ENCODE measurements at regions not wholly inside any gene's neighbourhood (a gene's known extent, or its start where the extent isn't known, plus 50 kb on each side); places are given as distances from the start of the nearest gene placed in this dataset.

- DNase-seq (ENCODE audit: insufficient read length, low spot score) = no peak
- TF ChIP-seq, protein P1, sequence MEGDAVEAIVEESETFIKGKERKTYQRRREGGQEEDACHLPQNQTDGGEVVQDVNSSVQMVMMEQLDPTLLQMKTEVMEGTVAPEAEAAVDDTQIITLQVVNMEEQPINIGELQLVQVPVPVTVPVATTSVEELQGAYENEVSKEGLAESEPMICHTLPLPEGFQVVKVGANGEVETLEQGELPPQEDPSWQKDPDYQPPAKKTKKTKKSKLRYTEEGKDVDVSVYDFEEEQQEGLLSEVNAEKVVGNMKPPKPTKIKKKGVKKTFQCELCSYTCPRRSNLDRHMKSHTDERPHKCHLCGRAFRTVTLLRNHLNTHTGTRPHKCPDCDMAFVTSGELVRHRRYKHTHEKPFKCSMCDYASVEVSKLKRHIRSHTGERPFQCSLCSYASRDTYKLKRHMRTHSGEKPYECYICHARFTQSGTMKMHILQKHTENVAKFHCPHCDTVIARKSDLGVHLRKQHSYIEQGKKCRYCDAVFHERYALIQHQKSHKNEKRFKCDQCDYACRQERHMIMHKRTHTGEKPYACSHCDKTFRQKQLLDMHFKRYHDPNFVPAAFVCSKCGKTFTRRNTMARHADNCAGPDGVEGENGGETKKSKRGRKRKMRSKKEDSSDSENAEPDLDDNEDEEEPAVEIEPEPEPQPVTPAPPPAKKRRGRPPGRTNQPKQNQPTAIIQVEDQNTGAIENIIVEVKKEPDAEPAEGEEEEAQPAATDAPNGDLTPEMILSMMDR (IDR thresholded peaks at IDR 0.05; ENCODE audit: insufficient read depth, missing control alignments) = no peak
Measured at GRCh38 chr5:40386289-40386688, 293.4 kb upstream of the PTGER4 start.

GRCh38 chr5:40385544-40385943, 294.2 kb upstream of the PTGER4 start:
- DNase-seq (ENCODE audit: insufficient read length, low spot score) (no peak), FAIRE-seq (no peak)

More at GRCh38 chr5:40386289-40386688, 293.4 kb upstream of the PTGER4 start:
- FAIRE-seq = no peak

DNA sequence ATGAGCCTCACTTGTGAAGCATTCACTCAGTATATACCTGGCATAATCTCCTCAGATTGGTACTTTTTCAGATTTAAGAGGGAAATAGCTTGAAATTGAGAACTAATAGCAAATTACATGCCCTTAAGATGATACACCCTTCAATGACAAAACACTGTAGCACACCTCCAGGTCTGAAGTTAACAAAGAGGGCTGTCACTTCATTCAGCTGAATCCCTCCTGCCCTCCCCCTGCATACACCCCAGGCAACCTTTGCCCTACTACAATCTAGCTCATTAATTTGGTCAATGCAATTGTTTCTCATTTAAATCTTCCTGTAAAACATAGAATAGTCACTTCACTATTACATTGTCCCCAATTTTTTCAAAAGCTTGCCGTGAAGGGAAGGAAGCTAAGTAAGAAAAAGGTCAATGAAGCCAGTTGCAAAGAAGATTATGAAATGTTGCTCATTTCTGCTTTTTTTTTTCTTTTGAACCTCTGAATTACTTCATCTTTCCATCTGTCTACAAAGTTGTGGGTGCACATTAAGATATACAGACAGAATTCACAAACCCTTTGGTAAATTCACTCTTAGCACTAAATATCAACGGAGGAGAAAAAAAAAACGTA, 294.8 kb upstream of the PTGER4 start:
- TF ChIP-seq, protein P1 (IDR thresholded peaks at IDR 0.05; ENCODE audit: insufficient read depth, missing control alignments) = no peak
- no peak for FAIRE-seq
- no peak for DNase-seq (ENCODE audit: insufficient read length, low spot score)

More at GRCh38 chr5:40385544-40385943, 294.2 kb upstream of the PTGER4 start:
- TF ChIP-seq, protein P1 (IDR thresholded peaks at IDR 0.05; ENCODE audit: insufficient read depth, missing control alignments) = no peak

DNA sequence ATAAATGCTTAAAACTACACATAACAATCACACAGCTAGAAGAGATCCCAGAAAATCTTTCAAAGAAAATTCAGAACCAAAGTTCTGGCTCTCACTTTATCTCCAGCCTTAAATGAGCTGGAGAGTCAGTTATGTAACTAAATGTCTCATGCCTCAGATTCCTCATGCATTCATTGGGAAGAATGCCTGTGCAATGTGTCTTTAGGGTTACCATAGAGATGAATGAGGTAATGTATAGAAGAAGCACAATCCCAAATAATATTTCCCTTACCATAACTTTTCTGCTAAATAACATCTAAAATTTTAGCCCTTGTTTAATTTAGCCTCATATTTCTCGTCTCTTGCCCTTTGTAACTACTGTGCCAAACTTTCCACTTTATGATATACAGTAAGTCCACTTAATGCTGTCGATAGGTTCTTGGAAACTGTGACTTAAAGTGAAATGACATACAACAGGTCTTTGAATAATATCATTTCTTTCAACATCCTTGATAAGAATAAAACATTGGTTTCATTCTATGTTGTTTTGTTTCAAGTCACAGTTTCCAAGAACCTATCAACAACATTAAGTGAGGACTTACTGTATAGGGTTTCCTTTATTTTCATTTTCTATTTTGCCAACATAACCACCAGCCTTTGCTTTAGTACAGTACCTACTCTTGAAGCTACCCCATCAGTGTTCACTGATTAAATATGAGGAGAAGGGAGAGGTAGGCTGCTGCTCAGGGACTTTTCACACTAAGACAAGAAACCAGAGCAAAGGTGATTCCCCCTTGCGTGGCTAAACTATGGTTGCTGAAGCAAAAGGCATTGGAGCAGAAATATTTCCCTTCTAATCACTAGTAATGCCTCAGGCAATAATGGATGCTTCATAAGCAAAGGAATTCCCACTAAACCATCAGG, 295.7 kb upstream of the PTGER4 start:
- FAIRE-seq (no peak), DNase-seq (ENCODE audit: insufficient read length, low spot score) (no peak)

DNA sequence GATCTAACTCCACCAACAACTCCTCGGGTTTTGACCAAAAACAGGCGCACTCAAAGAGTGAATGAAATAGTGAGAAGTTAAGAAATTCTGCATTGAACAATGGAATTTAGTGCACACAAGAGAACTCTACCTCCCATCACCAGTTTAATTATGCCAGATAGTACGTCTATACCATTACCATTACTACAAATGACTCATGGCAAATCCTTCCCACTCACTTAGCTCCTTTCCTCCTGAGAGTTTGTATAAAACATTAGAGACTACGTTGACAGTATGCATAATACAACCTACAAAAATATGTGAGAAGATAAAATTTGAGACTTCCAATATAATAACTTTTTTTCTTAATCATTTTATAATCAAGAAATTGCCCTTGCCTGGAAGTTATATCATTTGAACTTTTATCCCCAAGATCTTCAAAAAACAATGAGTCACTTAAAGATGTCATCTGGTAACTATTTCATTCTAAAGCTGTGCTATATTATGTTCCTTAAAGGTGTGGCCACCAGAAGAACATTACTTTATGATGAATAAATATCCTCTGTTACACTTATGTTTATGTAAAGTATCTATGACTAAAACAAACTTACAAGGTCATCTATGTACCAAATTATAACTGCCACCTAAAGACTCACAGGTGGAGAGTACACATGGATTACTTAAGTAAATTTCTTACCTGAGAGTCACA, 297.9 kb upstream of the PTGER4 start:
- TF ChIP-seq, protein P1 (IDR thresholded peaks at IDR 0.05; ENCODE audit: insufficient read depth, missing control alignments) = no peak
- FAIRE-seq (no peak), DNase-seq (ENCODE audit: insufficient read length, low spot score) (no peak)

More for the DNA sequence above, 295.7 kb upstream of the PTGER4 start:
- TF ChIP-seq, protein P1 (IDR thresholded peaks at IDR 0.05; ENCODE audit: insufficient read depth, missing control alignments) = no peak

DNA sequence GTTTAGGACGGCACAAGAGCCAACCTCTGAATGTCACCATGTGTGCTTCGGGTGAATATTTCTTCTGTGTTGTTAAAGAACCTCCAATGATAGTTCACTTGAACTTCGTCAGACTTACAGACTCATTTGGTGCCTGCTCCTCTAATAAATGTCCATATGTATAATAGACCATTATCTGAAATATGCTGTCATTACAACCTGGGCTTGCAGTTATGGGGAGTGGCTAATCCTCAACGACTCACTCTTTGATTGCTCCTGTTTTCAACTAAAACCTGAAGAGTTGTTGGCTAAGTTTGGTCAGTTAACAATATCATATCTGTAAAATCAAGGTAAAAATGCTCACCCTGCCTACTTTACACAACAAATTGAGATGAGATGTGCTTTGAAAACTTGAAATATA, 298.7 kb upstream of the PTGER4 start:
- FAIRE-seq (no peak), DNase-seq (ENCODE audit: insufficient read length, low spot score) (no peak)
- TF ChIP-seq, protein P1 (IDR thresholded peaks at IDR 0.05; ENCODE audit: insufficient read depth, missing control alignments) = no peak
